ENCODE measurements at regions not wholly inside any gene's neighbourhood (a gene's known extent, or its start where the extent isn't known, plus 50 kb on each side); places are given as distances from the start of the nearest gene placed in this dataset.

- TF ChIP-seq CTCF (IDR thresholded peaks at IDR 0.05; ENCODE audit: insufficient read depth, low read depth, low read length), result no peak
- no peak for DNase-seq (ENCODE audit: low read depth)
- no peak overlapping the region for H3K4me3 ChIP-seq (ENCODE audit: low read depth, low read length)
Measured at GRCh38 chr3:187545366-187545765, 124.8 kb downstream of the SST start.

- no peak for DNase-seq (ENCODE audit: low read depth)
- no peak for TF ChIP-seq CTCF (IDR thresholded peaks at IDR 0.05; ENCODE audit: insufficient read depth, low read depth, low read length)
- H3K4me3 ChIP-seq (ENCODE audit: low read depth, low read length), result no peak overlapping the region
Measured at GRCh38 chr3:187544326-187544725, 125.9 kb downstream of the SST start.

- TF ChIP-seq CTCF (IDR thresholded peaks at IDR 0.05; ENCODE audit: insufficient read depth, low read depth, low read length), result no peak
- no peak overlapping the region for H3K4me3 ChIP-seq (ENCODE audit: low read depth, low read length)
- DNase-seq (ENCODE audit: low read depth), result no peak
Measured at GRCh38 chr3:187540847-187541246, 129.3 kb downstream of the SST start.

GRCh38 chr3:187536185-187536584, 134.0 kb downstream of the SST start:
- no peak for DNase-seq (ENCODE audit: low read depth)
- no peak for TF ChIP-seq CTCF (IDR thresholded peaks at IDR 0.05; ENCODE audit: insufficient read depth, low read depth, low read length)
- no peak overlapping the region for H3K4me3 ChIP-seq (ENCODE audit: low read depth, low read length)

- no peak for TF ChIP-seq CTCF (IDR thresholded peaks at IDR 0.05; ENCODE audit: insufficient read depth, low read depth, low read length)
- DNase-seq (ENCODE audit: low read depth), result no peak
- no peak overlapping the region for H3K4me3 ChIP-seq (ENCODE audit: low read depth, low read length)
Measured at GRCh38 chr3:187533797-187534196, 136.4 kb downstream of the SST start.

GRCh38 chr3:187531831-187532230, 138.4 kb downstream of the SST start:
- no peak overlapping the region for H3K4me3 ChIP-seq (ENCODE audit: low read depth, low read length)
- TF ChIP-seq CTCF (IDR thresholded peaks at IDR 0.05; ENCODE audit: insufficient read depth, low read depth, low read length), result no peak
- no peak for DNase-seq (ENCODE audit: low read depth)

GRCh38 chr3:187522890-187523289, 147.3 kb downstream of the SST start:
- DNase-seq (ENCODE audit: low read depth), result no peak
- no peak overlapping the region for H3K4me3 ChIP-seq (ENCODE audit: low read depth, low read length)
- TF ChIP-seq CTCF (IDR thresholded peaks at IDR 0.05; ENCODE audit: insufficient read depth, low read depth, low read length), result no peak

All from fibroblast of villous mesenchyme (primary cell).